GM10266 (cell line): ENCODE measurements at regions not wholly inside any gene's neighbourhood (a gene's known extent, or its start where the extent isn't known, plus 50 kb on each side); places are given as distances from the start of the nearest gene placed in this dataset.

Experiments
- DNase-seq: peaks from one replicate; pipeline ENCODE4 v3.0.0; 2012; ENCODE audit errors: extremely low spot score
- TF ChIP-seq, protein P1 (sequence below): IDR thresholded peaks from 2 replicates; pipeline ENCODE4 v1.5.1; 2012; ENCODE audit warnings: mild to moderate bottlenecking, low read depth; ENCODE audit not compliant: control insufficient read depth, insufficient read depth; ENCODE audit errors: missing control alignments

DNA sequence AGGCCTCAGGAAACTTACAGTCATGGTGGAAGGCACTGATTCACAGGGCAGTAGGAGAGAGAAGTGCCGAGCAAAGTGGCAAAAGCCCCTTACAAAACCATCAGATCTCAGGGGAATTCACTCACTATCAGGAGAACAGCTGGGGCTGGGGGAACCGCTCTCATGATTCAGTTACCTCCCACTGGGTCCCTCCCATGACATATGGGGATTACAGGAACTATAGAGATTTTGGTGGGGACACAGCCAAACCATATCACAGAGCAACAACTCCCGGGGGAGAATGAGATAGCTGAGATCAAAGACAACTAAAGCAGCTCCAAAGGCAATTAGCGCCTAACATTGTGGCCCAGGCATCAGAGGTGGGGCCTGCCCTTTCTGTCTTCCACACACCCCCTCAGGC lies 85.4 kb upstream of the VOPP1 start:
- TF ChIP-seq, protein P1, sequence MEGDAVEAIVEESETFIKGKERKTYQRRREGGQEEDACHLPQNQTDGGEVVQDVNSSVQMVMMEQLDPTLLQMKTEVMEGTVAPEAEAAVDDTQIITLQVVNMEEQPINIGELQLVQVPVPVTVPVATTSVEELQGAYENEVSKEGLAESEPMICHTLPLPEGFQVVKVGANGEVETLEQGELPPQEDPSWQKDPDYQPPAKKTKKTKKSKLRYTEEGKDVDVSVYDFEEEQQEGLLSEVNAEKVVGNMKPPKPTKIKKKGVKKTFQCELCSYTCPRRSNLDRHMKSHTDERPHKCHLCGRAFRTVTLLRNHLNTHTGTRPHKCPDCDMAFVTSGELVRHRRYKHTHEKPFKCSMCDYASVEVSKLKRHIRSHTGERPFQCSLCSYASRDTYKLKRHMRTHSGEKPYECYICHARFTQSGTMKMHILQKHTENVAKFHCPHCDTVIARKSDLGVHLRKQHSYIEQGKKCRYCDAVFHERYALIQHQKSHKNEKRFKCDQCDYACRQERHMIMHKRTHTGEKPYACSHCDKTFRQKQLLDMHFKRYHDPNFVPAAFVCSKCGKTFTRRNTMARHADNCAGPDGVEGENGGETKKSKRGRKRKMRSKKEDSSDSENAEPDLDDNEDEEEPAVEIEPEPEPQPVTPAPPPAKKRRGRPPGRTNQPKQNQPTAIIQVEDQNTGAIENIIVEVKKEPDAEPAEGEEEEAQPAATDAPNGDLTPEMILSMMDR: no peak
- DNase-seq: no peak

DNA sequence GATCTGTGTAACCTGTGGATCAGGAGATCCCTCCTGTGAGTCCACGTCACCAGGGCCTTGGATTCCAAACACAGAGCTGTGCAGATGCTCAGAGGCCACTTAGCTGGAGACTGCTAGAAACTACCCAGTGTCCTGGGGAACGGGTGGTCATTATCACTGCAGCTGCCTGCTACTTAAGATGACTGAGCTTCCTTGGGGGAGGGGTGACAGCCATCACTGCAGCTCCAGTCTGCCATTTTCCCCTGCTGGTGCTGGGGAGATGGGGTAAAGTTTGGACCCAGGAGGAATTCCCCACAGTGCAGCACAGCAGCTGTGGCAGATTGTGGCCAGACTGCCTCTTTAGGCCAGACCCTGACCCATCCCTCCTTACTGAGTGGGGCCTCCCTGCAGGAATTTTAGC lies 78.8 kb upstream of the VOPP1 start:
- no peak for DNase-seq
- TF ChIP-seq, protein P1: no peak

DNA sequence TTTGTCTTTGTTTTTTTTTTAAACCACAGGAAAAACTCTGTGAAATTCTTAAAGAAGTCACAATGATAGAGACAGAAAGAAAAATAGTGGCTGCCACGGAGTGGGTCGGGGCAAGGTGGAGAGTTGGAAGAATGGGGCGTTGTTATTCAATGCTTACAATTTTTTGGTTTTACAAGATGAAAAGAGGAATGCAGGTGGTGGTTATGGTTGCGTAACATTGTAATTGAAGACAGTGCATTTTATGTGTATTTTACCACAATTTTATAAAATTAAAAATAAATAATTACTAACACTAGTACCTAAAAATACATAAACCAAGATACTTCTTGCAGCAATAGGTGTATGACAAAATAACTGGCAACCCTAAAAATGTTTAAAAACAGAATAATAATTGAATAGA lies 76.9 kb upstream of the VOPP1 start:
- no peak for DNase-seq
- TF ChIP-seq, protein P1: no peak

DNA sequence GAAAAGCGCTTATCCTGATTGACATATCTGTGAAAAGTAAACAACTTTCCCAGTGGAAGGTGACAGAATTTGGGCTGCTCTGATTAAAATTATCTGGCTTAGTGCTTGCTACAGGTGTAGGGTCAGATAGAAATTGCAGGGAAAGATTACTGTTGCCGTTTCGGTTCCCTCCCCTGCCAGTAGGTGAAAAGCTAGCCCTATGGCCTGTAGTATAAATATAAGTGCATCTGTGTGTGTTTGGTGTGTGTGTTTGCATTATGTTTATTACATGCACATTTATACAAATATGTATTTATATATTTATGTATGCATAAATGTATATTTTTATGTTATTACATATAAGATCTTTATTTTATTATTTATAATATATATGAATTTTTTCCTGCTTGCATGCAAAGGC lies 72.3 kb upstream of the VOPP1 start:
- TF ChIP-seq, protein P1: no peak
- no peak for DNase-seq

DNA sequence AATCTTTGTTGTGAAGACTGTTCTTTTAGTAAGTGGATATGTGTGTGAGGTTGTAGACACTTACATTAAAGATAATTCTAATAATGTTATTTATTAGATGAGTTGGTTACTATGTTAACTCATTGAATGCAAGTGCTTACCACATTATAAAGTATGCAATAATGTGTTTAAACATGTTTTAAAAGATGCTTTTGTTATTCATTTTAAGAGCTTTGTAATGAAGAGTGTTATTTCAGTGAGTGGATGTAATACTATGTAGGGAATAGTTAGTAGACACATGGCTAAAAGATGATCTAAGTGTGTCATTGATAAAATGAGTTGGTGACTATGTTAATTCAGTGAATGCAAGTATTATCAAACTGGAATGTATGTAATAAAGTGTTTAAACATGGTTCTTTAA lies 70.0 kb upstream of the VOPP1 start:
- no peak for DNase-seq
- TF ChIP-seq, protein P1: no peak

DNA sequence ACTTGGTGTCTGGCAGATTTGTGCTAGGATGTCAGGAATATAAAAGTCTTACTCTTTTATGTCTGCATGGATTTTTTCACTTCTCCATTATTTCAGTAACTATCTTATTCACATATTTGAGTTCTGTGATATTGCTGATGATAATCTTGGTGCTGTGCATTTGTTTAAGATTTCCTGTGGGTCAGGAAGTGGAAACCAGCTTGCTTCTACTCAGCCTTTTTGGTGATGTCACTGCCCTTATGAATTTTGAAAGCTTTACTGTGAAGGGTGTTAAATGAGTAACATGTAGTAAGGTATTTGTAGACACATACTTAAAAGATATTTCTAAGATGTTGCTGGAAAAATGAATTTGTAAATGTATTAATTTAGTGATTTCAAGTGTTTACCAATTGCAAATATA lies 69.5 kb upstream of the VOPP1 start:
- DNase-seq: peak; percentile 19
- TF ChIP-seq, protein P1: no peak

DNA sequence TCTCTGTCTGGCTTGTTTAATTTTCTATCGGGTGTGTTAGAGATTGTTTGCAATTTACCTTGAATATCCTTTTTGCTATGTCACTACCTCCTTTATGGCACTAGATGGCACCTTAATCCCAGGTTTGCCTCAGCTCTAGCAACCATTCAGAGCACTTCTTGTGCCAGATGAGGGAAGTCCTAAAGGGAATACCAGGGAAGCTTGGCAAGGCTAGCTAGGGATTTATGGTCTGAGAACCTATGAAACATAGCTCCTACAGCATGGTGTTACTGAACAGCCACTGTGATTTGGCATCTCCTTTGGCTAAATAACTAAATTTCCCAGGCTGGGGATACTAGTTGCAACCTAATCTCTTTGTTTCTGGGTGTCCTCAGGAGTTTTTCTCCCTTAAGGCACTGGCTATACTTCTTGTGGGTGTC lies 69.0 kb upstream of the VOPP1 start:
- peak; percentile 51 for DNase-seq
- TF ChIP-seq, protein P1: peak; percentile 79
